ENCODE measurements at regions not wholly inside any gene's neighbourhood (a gene's known extent, or its start where the extent isn't known, plus 50 kb on each side); places are given as distances from the start of the nearest gene placed in this dataset.

DNA sequence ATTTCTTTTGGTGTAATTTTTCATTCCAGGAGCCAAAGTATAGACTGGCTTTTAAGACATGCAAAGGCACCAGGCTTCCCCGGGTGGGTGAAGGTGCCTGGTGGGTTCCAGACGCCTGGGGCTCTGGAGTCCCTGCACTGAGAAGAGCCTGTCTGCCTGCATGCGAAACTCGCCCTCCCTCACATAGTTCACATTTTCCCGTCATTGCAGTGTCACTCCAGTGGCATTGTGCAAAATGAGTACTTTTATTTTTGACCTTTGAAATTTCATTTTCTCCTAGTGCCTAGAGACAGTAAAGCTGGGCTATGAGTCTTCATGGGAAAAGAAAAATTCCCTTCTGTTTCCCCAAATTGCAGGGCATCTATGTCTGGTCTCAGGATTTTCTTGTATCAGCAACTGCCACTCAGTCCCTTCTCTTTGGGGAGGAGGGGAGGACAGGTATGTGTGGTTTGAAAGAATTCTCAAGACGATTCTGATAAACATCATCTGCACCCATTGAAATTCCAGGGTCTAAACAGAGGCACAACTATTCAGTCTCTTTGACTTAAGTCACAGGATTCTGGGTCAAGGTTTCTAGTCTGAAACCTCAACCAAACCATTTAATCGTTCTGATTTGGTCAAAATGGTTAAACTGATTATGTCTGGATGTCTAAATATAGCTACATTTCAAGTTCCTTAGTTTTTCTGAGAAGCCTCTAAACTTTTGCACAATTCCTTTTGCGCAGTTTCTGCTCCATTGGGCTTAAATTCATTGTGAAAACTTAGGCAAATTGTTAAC is 107.8 kb downstream of the CYP26A1 start:
- ChIA-PET CTCF (no interaction called here), POLR2A (no interaction called here)
- H3K4me3 Mint-ChIP-seq (ENCODE audit: unreplicated experiment): no peak overlapping the region
- intact Hi-C loops (cut with micrococcal nuclease): no loop called here
- H3K27ac Mint-ChIP-seq (ENCODE audit: low read depth, unreplicated experiment): no peak overlapping the region
- H3K9me3 Mint-ChIP-seq (ENCODE audit: unreplicated experiment): no peaks in the 10 kb centered on the region
- BruUV-seq (replicated peaks): no TSS peak
- no peaks in the 10 kb centered on the region for H3K27me3 Mint-ChIP-seq (ENCODE audit: insufficient read depth, unreplicated experiment)
- H3K36me3 Mint-ChIP-seq (ENCODE audit: insufficient read depth, unreplicated experiment): no peaks in the 10 kb centered on the region
- TF ChIP-seq, protein P1, sequence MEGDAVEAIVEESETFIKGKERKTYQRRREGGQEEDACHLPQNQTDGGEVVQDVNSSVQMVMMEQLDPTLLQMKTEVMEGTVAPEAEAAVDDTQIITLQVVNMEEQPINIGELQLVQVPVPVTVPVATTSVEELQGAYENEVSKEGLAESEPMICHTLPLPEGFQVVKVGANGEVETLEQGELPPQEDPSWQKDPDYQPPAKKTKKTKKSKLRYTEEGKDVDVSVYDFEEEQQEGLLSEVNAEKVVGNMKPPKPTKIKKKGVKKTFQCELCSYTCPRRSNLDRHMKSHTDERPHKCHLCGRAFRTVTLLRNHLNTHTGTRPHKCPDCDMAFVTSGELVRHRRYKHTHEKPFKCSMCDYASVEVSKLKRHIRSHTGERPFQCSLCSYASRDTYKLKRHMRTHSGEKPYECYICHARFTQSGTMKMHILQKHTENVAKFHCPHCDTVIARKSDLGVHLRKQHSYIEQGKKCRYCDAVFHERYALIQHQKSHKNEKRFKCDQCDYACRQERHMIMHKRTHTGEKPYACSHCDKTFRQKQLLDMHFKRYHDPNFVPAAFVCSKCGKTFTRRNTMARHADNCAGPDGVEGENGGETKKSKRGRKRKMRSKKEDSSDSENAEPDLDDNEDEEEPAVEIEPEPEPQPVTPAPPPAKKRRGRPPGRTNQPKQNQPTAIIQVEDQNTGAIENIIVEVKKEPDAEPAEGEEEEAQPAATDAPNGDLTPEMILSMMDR (IDR thresholded peaks at IDR 0.05; ENCODE audit: unreplicated experiment): no peak
- no peak for DNase-seq (ENCODE audit: unreplicated experiment)
- H3K4me1 Mint-ChIP-seq (ENCODE audit: insufficient read depth, unreplicated experiment): no peaks in the 10 kb centered on the region

GRCh38 chr10:93182049-93182327 is 108.3 kb downstream of the CYP26A1 start:
- CTCF ChIA-PET: no interaction called here
- TF ChIP-seq, protein P1 (IDR thresholded peaks at IDR 0.05; ENCODE audit: unreplicated experiment): no peak

DNA sequence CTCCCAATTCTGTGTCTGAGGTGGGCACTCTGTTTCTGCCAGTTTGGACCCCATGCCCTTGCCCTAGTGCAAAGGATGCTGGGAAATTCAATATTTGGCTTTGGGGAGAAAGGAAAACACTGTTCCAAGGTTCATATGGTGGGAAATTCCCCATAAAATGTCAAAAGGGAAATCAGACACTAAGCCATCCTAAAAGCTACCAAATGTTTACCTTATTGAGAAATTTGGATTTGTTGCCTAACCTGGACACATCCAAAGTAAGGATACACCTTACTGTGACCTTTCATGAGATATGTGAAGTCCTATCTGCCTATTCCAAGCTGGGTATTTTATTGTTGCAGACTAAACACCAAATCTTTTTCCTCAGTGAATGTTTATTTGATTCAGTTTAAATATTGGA is 109.1 kb downstream of the CYP26A1 start:
- H3K4me3 Mint-ChIP-seq (ENCODE audit: unreplicated experiment): no peak overlapping the region
- BruUV-seq (replicated peaks): no TSS peak
- no peaks in the 10 kb centered on the region for H3K9me3 Mint-ChIP-seq (ENCODE audit: unreplicated experiment)
- H3K4me1 Mint-ChIP-seq (ENCODE audit: insufficient read depth, unreplicated experiment): no peaks in the 10 kb centered on the region
- H3K27ac Mint-ChIP-seq (ENCODE audit: low read depth, unreplicated experiment): no peak overlapping the region
- CTCF ChIA-PET: no interaction called here
- TF ChIP-seq, protein P1 (IDR thresholded peaks at IDR 0.05; ENCODE audit: unreplicated experiment): no peak
- no peaks in the 10 kb centered on the region for H3K27me3 Mint-ChIP-seq (ENCODE audit: insufficient read depth, unreplicated experiment)
- no peak for DNase-seq (ENCODE audit: unreplicated experiment)
- H3K36me3 Mint-ChIP-seq (ENCODE audit: insufficient read depth, unreplicated experiment): no peaks in the 10 kb centered on the region
- intact Hi-C loops (cut with micrococcal nuclease): no loop called here
- POLR2A ChIA-PET: no interaction called here

More at GRCh38 chr10:93182049-93182327, 108.3 kb downstream of the CYP26A1 start:
- no peak overlapping the region for H3K27ac Mint-ChIP-seq (ENCODE audit: low read depth, unreplicated experiment)
- no peaks in the 10 kb centered on the region for H3K9me3 Mint-ChIP-seq (ENCODE audit: unreplicated experiment)
- POLR2A ChIA-PET: no interaction called here
- H3K4me1 Mint-ChIP-seq (ENCODE audit: insufficient read depth, unreplicated experiment): no peaks in the 10 kb centered on the region
- no peaks in the 10 kb centered on the region for H3K27me3 Mint-ChIP-seq (ENCODE audit: insufficient read depth, unreplicated experiment)
- H3K4me3 Mint-ChIP-seq (ENCODE audit: unreplicated experiment): no peak overlapping the region
- no peak for DNase-seq (ENCODE audit: unreplicated experiment)
- no peaks in the 10 kb centered on the region for H3K36me3 Mint-ChIP-seq (ENCODE audit: insufficient read depth, unreplicated experiment)
- intact Hi-C loops (cut with micrococcal nuclease): no loop called here
- no TSS peak for BruUV-seq (replicated peaks)

DNA sequence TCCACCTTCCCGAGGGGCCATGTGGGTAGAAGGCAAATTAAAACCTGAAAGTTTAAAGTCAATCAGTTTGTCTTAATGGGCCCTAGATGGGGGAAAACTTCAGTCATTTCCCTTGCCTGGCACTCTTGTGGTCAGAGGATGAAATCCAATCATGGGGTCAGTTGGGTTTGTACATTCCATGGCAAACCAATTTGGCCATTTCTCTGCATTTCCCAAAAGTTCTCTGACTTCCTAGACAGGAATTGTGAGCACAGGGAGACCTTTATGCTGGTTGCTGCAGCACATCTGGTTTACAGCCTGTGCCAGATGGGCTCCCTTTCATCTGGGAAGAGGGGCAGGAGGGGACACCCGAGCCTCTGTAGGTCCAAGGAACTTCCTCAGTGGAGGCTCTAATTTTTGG is 113.0 kb downstream of the CYP26A1 start:
- Mint-ChIP-seq H3K36me3 (ENCODE audit: insufficient read depth, unreplicated experiment) (no peaks in the 10 kb centered on the region), H3K27ac (ENCODE audit: low read depth, unreplicated experiment) (no peak overlapping the region), H3K4me3 (ENCODE audit: unreplicated experiment) (no peak overlapping the region), H3K27me3 (ENCODE audit: insufficient read depth, unreplicated experiment) (no peaks in the 10 kb centered on the region), H3K4me1 (ENCODE audit: insufficient read depth, unreplicated experiment) (no peaks in the 10 kb centered on the region), H3K9me3 (ENCODE audit: unreplicated experiment) (no peaks in the 10 kb centered on the region)
- intact Hi-C loops (cut with micrococcal nuclease): no loop called here
- CTCF ChIA-PET: no interaction called here
- BruUV-seq (replicated peaks): no TSS peak
- POLR2A ChIA-PET: no interaction called here
- TF ChIP-seq, protein P1 (IDR thresholded peaks at IDR 0.05; ENCODE audit: unreplicated experiment): no peak
- no peak for DNase-seq (ENCODE audit: unreplicated experiment)

Data from MCF 10A (cell line).